GM12875 (cell line): ENCODE measurements at regions not wholly inside any gene's neighbourhood (a gene's known extent, or its start where the extent isn't known, plus 50 kb on each side); places are given as distances from the start of the nearest gene placed in this dataset.

Experiments
- H3K4me3 ChIP-seq: one replicate; pipeline ENCODE4 v1.5.1; 2011; ENCODE audit warnings: low read depth, low read length, control low read depth
- CTCF ChIP-seq: IDR thresholded peaks from 2 replicates; pipeline ENCODE4 v1.5.1; 2011; ENCODE audit warnings: low read depth, mild to moderate bottlenecking, control low read depth, inconsistent platforms, low read length, moderate library complexity, borderline replicate concordance; ENCODE audit not compliant: insufficient read depth

GRCh38 chr11:79536155-79536917, 95.5 kb upstream of the TENM4 start:
- no peak for TF ChIP-seq CTCF
- no peak overlapping the region for H3K4me3 ChIP-seq

- no peak overlapping the region for H3K4me3 ChIP-seq
- TF ChIP-seq CTCF, result no peak
Measured at GRCh38 chr11:79535606-79536005, 94.8 kb upstream of the TENM4 start.

- H3K4me3 ChIP-seq, result no peak overlapping the region
- TF ChIP-seq CTCF, result no peak
Measured at GRCh38 chr11:79525257-79525656, 84.4 kb upstream of the TENM4 start.

GRCh38 chr11:79522626-79523025, 81.8 kb upstream of the TENM4 start:
- H3K4me3 ChIP-seq, result no peak overlapping the region
- no peak for TF ChIP-seq CTCF

GRCh38 chr11:79520086-79520485, 79.3 kb upstream of the TENM4 start:
- TF ChIP-seq CTCF, result no peak
- no peak overlapping the region for H3K4me3 ChIP-seq

GRCh38 chr11:79515781-79516180, 75.0 kb upstream of the TENM4 start:
- TF ChIP-seq CTCF, result no peak
- no peak overlapping the region for H3K4me3 ChIP-seq

GRCh38 chr11:79514695-79515094, 73.9 kb upstream of the TENM4 start:
- TF ChIP-seq CTCF, result no peak

More at GRCh38 chr11:79514695-79515094, 73.9 kb upstream of the TENM4 start:
- no peak overlapping the region for H3K4me3 ChIP-seq
